ENCODE measurements at regions not wholly inside any gene's neighbourhood (a gene's known extent, or its start where the extent isn't known, plus 50 kb on each side); places are given as distances from the start of the nearest gene placed in this dataset.

- ATAC-seq (peak; percentile 27), DNase-seq (ENCODE audit: extremely low read depth in 1 of 4, low spot score in 3 of 4) (peak in 1 of 4 experiments; percentile 41), FAIRE-seq (peak; percentile 29)
- Histone ChIP-seq H4K20me1 (replicated peaks; ENCODE audit: control insufficient read depth, insufficient read depth, low read length) (no peaks in the 10 kb centered on the region), H3K27me3 (ENCODE audit: control insufficient read depth in 2 of 2, insufficient read depth in 2 of 2, low read length in 2 of 2) (no peaks in the 10 kb centered on the region), H3K9ac (ENCODE audit: insufficient read depth in 1 of 2, low read depth in 2 of 2, low read length in 2 of 2) (peak overlapping the region; percentile 46 to 53; a peak in 3 of 4 replicates), H2AFZ (ENCODE audit: low read depth, low read length) (peak overlapping the region; percentile 96), H3K79me2 (ENCODE audit: control insufficient read depth, insufficient read depth, low read length) (no peaks in the 10 kb centered on the region), H3K4me1 (replicated peaks in 1 of 2; ENCODE audit: control insufficient read depth in 2 of 2, insufficient read depth in 2 of 2, low read length in 2 of 2) (peaks cover 13 to 42% of the 10 kb centered on the region in 2 experiments), H3K27ac (ENCODE audit: extremely low read depth, low read depth, low read length) (peak overlapping the region; percentile 74), H3K9me1 (ENCODE audit: control insufficient read depth, insufficient read depth, low read length) (no peaks in the 10 kb centered on the region), H3K4me2 (ENCODE audit: insufficient read depth, low read length) (peak overlapping the region; percentile 42; the same call in 1 of the 2 replicates), H3K9me3 (replicated peaks; ENCODE audit: control insufficient read depth, insufficient read depth, low read depth, low read length) (no peaks in the 10 kb centered on the region), H3K36me3 (ENCODE audit: control insufficient read depth, insufficient read depth, low read length) (no peaks in the 10 kb centered on the region), H3K4me3 (no peak overlapping the region)
- in situ Hi-C loops (cut with MboI): no loop called here
- no TSS peak for BruUV-seq (replicated peaks)
- intact Hi-C loops (cut with micrococcal nuclease): loop anchor here (2.0 to 5.0 kb wide), 2 partner anchors 64 to 186 kb away; partner anchors contain the start of gene RREB1
- WGBS (ENCODE audit: insufficient coverage, low coverage, missing lambda C conversion rate): 60% methylated on average over 11 of the region's 11 CpGs
- POLR2A ChIA-PET: interaction anchor here (0.5 to 1.9 kb wide), 4 partner anchors 11 to 219 kb away, joined by 3 to 4 read pairs (median 4); no protein-coding TSS in a partner anchor
- CTCF ChIA-PET (ENCODE audit: low intra/inter-chr PET ratio): interaction anchor here (0.6 kb wide), 1 partner anchor 323 kb away, joined by 4 read pairs; no protein-coding TSS in a partner anchor
- TF ChIP-seq, protein P1, sequence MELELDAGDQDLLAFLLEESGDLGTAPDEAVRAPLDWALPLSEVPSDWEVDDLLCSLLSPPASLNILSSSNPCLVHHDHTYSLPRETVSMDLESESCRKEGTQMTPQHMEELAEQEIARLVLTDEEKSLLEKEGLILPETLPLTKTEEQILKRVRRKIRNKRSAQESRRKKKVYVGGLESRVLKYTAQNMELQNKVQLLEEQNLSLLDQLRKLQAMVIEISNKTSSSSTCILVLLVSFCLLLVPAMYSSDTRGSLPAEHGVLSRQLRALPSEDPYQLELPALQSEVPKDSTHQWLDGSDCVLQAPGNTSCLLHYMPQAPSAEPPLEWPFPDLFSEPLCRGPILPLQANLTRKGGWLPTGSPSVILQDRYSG (tag; conservative IDR thresholded peaks at IDR 0.05; ENCODE audit: low read depth): peak; percentile 9; the same call in 1 of the 2 replicates
- TF ChIP-seq MCM3 (IDR thresholded peaks at IDR 0.05): no peak
- TF ChIP-seq SIN3B (IDR thresholded peaks at IDR 0.05; ENCODE audit: low read depth): no peak
- TF ChIP-seq MECOM (CRISPR knock-in tag; IDR thresholded peaks at IDR 0.05): peak; percentile 68
- TF ChIP-seq CEBPG (CRISPR knock-in tag; IDR thresholded peaks at IDR 0.05): no peak
- peak in 1 of 2 experiments; percentile 24; a peak in 1 of 4 replicates for TF ChIP-seq CEBPG (tag; conservative IDR thresholded peaks at IDR 0.05 in 1 of 2, IDR thresholded peaks at IDR 0.05 in 1 of 2)
- TF ChIP-seq PBX2 (CRISPR knock-in tag; IDR thresholded peaks at IDR 0.05; ENCODE audit: low read depth): no peak
- peak; percentile 63 for TF ChIP-seq PBX2 (tag; conservative IDR thresholded peaks at IDR 0.05; ENCODE audit: low read depth)
- TF ChIP-seq, protein P2, sequence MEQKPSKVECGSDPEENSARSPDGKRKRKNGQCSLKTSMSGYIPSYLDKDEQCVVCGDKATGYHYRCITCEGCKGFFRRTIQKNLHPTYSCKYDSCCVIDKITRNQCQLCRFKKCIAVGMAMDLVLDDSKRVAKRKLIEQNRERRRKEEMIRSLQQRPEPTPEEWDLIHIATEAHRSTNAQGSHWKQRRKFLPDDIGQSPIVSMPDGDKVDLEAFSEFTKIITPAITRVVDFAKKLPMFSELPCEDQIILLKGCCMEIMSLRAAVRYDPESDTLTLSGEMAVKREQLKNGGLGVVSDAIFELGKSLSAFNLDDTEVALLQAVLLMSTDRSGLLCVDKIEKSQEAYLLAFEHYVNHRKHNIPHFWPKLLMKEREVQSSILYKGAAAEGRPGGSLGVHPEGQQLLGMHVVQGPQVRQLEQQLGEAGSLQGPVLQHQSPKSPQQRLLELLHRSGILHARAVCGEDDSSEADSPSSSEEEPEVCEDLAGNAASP (IDR thresholded peaks at IDR 0.05): no peak
- TF ChIP-seq CSDE1 (IDR thresholded peaks at IDR 0.05): no peak
- TF ChIP-seq NR4A1 (CRISPR knock-in tag; IDR thresholded peaks at IDR 0.05): no peak
- no peak for TF ChIP-seq NR4A1 (tag; IDR thresholded peaks at IDR 0.05)
- no peak for TF ChIP-seq FOXP1 (CRISPR knock-in tag; IDR thresholded peaks at IDR 0.05)
- TF ChIP-seq MEF2A (IDR thresholded peaks at IDR 0.05; ENCODE audit: control insufficient read depth, low read depth, low read length): peak; percentile 43; the same call in 1 of the 2 replicates
- TF ChIP-seq ZNF24 (IDR thresholded peaks at IDR 0.05): no peak
- no peak for TF ChIP-seq RFX7 (CRISPR knock-in tag; IDR thresholded peaks at IDR 0.05)
- TF ChIP-seq ZKSCAN8 (CRISPR knock-in tag; IDR thresholded peaks at IDR 0.05): peak; percentile 27
- no peak for TF ChIP-seq RNF2 (IDR thresholded peaks at IDR 0.05)
Observed at GRCh38 chr6:7042654-7043545, 64.9 kb upstream of the RREB1 start.

All from K562 (cell line).